Activated CD4-positive, alpha-beta T cell treated with anti-CD3 and anti-CD28 coated beads, Interleukin-10, Interleukin-2, amounts not matched to agents 100 ng/mL and 50 ng/mL, durations not matched to agents 16 hours and 8 hours (primary cell): ENCODE measurements at regions not wholly inside any gene's neighbourhood (a gene's known extent, or its start where the extent isn't known, plus 50 kb on each side); places are given as distances from the start of the nearest gene placed in this dataset.
A peak's percentile ranks its signal among the peaks of the same experiment; 100 is the strongest.

Source experiments
- DNase-seq: peaks from one replicate; pipeline ENCODE4 v3.0.0-alpha.2; 2020

- DNase-seq: no peak
Measured at GRCh38 chr22:42217752-42218280, 52.6 kb downstream of the TCF20 start.

GRCh38 chr22:42217019-42217751 is 53.3 kb downstream of the TCF20 start:
- peak; percentile 81 for DNase-seq

GRCh38 chr22:42214633-42215415 is 55.6 kb downstream of the TCF20 start:
- no peak for DNase-seq

GRCh38 chr22:42208362-42208761 is 62.1 kb downstream of the TCF20 start:
- DNase-seq: no peak

GRCh38 chr22:42207918-42208317 is 62.5 kb downstream of the TCF20 start:
- DNase-seq: no peak

- no peak for DNase-seq
Measured at GRCh38 chr22:42203609-42204008, 66.8 kb downstream of the TCF20 start.

- peak; percentile 66 for DNase-seq
Measured at GRCh38 chr22:42202669-42203068, 67.8 kb downstream of the TCF20 start.

- DNase-seq: peak; percentile 52
Measured at GRCh38 chr22:42202048-42202447, 68.4 kb downstream of the TCF20 start.

- DNase-seq: no peak
Measured at GRCh38 chr22:42199025-42199424, 68.4 kb upstream of the CYP2D6 start.

GRCh38 chr22:42198226-42198625 is 67.6 kb upstream of the CYP2D6 start:
- no peak for DNase-seq

GRCh38 chr22:42196454-42196853 is 65.8 kb upstream of the CYP2D6 start:
- no peak for DNase-seq

GRCh38 chr22:42194953-42195352 is 64.3 kb upstream of the CYP2D6 start:
- no peak for DNase-seq

GRCh38 chr22:42194104-42194851 is 63.7 kb upstream of the CYP2D6 start:
- DNase-seq: no peak

- DNase-seq: no peak
Measured at GRCh38 chr22:42192547-42192946, 61.9 kb upstream of the CYP2D6 start.

GRCh38 chr22:42190274-42190673 is 59.7 kb upstream of the CYP2D6 start:
- DNase-seq: no peak

GRCh38 chr22:42189761-42190160 is 59.2 kb upstream of the CYP2D6 start:
- no peak for DNase-seq

GRCh38 chr22:42188808-42189447 is 58.3 kb upstream of the CYP2D6 start:
- no peak for DNase-seq

GRCh38 chr22:42187646-42188045 is 57.0 kb upstream of the CYP2D6 start:
- DNase-seq: no peak

GRCh38 chr22:42185915-42186439 is 55.4 kb upstream of the CYP2D6 start:
- DNase-seq: no peak

GRCh38 chr22:42184852-42185251 is 54.2 kb upstream of the CYP2D6 start:
- DNase-seq: peak; percentile 36

- DNase-seq: peak; percentile 58
Measured at GRCh38 chr22:42183461-42184059, 53.0 kb upstream of the CYP2D6 start.

- peak; percentile 83 for DNase-seq
Measured at GRCh38 chr22:42180349-42180842, 49.8 kb upstream of the CYP2D6 start.
